Fibroblast of skin of right biceps (primary cell): ENCODE measurements at regions not wholly inside any gene's neighbourhood (a gene's known extent, or its start where the extent isn't known, plus 50 kb on each side); places are given as distances from the start of the nearest gene placed in this dataset.
A peak's percentile ranks its signal among the peaks of the same experiment; 100 is the strongest.
"Not testable (repeated sequence)": the region's sequence is repeated elsewhere in the genome, so short reads cannot be mapped to it uniquely, and the experiment has no call there.

Experiments
- DNase-seq: peaks from one replicate; pipeline ENCODE4 v3.0.0-alpha.2; 2013

GRCh38 chr7:92909686-92910475 is 73.5 kb upstream of the CDK6 start:
- no peak for DNase-seq

DNA sequence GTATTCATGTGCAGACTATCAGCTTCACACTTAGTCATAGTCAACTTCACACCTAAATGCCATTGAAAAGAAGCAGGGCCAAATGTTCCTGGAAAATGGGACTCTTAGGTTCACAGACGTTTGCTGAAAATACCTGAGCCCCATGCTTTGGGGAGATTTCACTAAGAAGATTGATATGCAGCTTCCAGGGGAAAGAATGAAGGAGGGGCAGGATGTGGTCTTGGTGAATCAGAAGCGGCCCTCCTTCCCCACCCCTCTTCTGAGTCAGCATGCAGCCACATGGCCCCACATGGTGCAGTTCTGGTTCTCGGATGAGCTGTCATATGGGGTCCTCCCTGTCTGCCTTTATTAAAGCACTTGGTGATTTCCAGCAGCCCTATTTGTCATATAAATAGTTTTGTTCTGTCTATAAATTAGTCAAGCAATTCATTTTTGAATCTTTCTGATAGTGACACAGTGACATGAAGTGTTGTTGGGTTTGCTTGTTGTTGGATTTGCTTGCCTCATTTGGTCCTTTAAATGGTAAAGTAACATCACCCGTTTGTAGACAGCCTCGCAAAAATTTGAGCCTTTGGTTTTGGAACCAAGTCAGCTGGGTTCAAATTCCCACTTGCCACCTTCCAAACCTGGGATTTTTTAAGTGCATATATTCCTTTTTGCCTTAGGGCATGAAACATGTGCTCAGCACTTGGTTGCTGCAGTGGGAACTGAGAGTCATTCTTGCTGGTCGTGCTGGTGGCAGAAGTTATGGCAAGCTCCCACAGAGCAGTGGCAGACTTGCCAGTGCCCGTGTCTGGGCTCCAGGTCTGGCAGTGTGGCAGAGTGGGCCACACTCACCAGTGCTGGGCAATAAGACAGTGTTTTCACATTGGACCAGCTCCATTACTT is 68.1 kb upstream of the CDK6 start:
- DNase-seq: peak; percentile 99

- DNase-seq: no peak
These were observed 62.4 kb upstream of the CDK6 start for GRCh38 chr7:92898798-92899197.

DNA sequence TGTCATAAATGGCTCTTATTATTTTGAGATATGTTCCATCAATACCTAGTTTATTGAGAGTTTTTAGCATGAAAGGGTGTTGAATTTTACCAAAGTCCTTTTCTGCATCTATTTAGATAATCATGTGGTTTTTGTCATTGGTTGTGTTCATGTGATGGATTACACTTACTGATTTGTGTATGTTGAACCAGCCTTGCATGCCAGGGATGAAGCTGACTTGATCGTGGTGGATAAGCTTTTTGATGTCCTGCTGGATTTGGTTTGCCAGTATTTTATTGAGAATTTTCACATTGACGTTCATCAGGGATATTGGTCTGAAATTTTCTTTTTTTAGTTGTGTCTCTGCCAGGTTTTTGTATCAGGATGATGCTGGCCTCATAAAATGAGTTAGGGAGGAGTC is 58.5 kb upstream of the CDK6 start:
- not testable (repeated sequence) for DNase-seq

- no peak for DNase-seq
These were observed 52.7 kb upstream of the CDK6 start for GRCh38 chr7:92889081-92889480.
